GM08714 (cell line): ENCODE measurements at regions not wholly inside any gene's neighbourhood (a gene's known extent, or its start where the extent isn't known, plus 50 kb on each side); places are given as distances from the start of the nearest gene placed in this dataset.
"Not testable (repeated sequence)": the region's sequence is repeated elsewhere in the genome, so short reads cannot be mapped to it uniquely, and the experiment has no call there.

Source experiments
- H3K4me3 ChIP-seq: fragments of 200-500 bp; sonication (Bioruptor generic); 2 replicates; pipeline ENCODE4 v1.5.1; 2014; ENCODE audit warnings: mild to moderate bottlenecking, low read length, inconsistent platforms
- ZNF274 ChIP-seq: IDR thresholded peaks from 2 replicates; pipeline ENCODE4 v1.6.1; 2012; ENCODE audit warnings: mild to moderate bottlenecking, low read depth, low read length

GRCh38 chr1:188594542-188595235 is 1765.9 kb downstream of the PLA2G4A start:
- no peak overlapping the region for H3K4me3 ChIP-seq
- no peak for TF ChIP-seq ZNF274

GRCh38 chr1:188599313-188599712 is 1770.6 kb downstream of the PLA2G4A start:
- TF ChIP-seq ZNF274 = no peak
- no peak overlapping the region for H3K4me3 ChIP-seq

- no peak overlapping the region for H3K4me3 ChIP-seq
- no peak for TF ChIP-seq ZNF274
Measured at GRCh38 chr1:188611432-188611831, 1782.7 kb downstream of the PLA2G4A start.

GRCh38 chr1:188615321-188615720 is 1786.6 kb downstream of the PLA2G4A start:
- TF ChIP-seq ZNF274 = no peak
- no peak overlapping the region for H3K4me3 ChIP-seq

- H3K4me3 ChIP-seq = no peak overlapping the region
- no peak for TF ChIP-seq ZNF274
Measured at GRCh38 chr1:188620236-188620635, 1791.5 kb downstream of the PLA2G4A start.

- H3K4me3 ChIP-seq = no peak overlapping the region
- no peak for TF ChIP-seq ZNF274
Measured at GRCh38 chr1:188641566-188642211, 1812.9 kb downstream of the PLA2G4A start.

GRCh38 chr1:188642704-188643103 is 1814.0 kb downstream of the PLA2G4A start:
- TF ChIP-seq ZNF274 = no peak
- no peak overlapping the region for H3K4me3 ChIP-seq

GRCh38 chr1:188652678-188653077 is 1823.9 kb downstream of the PLA2G4A start:
- no peak for TF ChIP-seq ZNF274
- H3K4me3 ChIP-seq = no peak overlapping the region

- not testable (repeated sequence) for H3K4me3 ChIP-seq
Measured at GRCh38 chr1:188655966-188656365, 1821.7 kb downstream of the BRINP3 start.

- TF ChIP-seq ZNF274 = no peak
- H3K4me3 ChIP-seq = no peak overlapping the region
Measured at GRCh38 chr1:188660572-188660971, 1817.1 kb downstream of the BRINP3 start.

- TF ChIP-seq ZNF274 = no peak
- no peak overlapping the region for H3K4me3 ChIP-seq
Measured at GRCh38 chr1:188665477-188665876, 1812.2 kb downstream of the BRINP3 start.

GRCh38 chr1:188668083-188668482 is 1809.6 kb downstream of the BRINP3 start:
- TF ChIP-seq ZNF274 = no peak
- H3K4me3 ChIP-seq = no peak overlapping the region

GRCh38 chr1:188669728-188670382 is 1807.8 kb downstream of the BRINP3 start:
- no peak overlapping the region for H3K4me3 ChIP-seq
- no peak for TF ChIP-seq ZNF274

- no peak for TF ChIP-seq ZNF274
- H3K4me3 ChIP-seq = no peak overlapping the region
Measured at GRCh38 chr1:188670837-188671236, 1806.8 kb downstream of the BRINP3 start.

GRCh38 chr1:188672153-188672552 is 1805.5 kb downstream of the BRINP3 start:
- no peak overlapping the region for H3K4me3 ChIP-seq
- no peak for TF ChIP-seq ZNF274
